Activated CD8-positive, alpha-beta T cell treated with anti-CD3 and anti-CD28 coated beads for 36 hours (primary cell): ENCODE measurements at regions not wholly inside any gene's neighbourhood (a gene's known extent, or its start where the extent isn't known, plus 50 kb on each side); places are given as distances from the start of the nearest gene placed in this dataset.

Experiments
- ATAC-seq: fragments of 200-7000 bp; cut with Tn5 transposase; one replicate; pipeline ENCODE4 v1.10.0; 2021; ENCODE audit warnings: mild to moderate bottlenecking, moderate library complexity
- CTCF ChIA-PET: fragments of 350-600 bp; sonication (Branson Sonifier 250); formaldehyde crosslinking; loops from one replicate; lab custom pipeline; 2021; ENCODE audit warnings: antibody characterized with exemption; lab: Charles Lee
- POLR2A ChIA-PET: fragments of 350-600 bp; sonication (Branson Sonifier 250); formaldehyde crosslinking; loops from one replicate; lab custom pipeline; 2021; ENCODE audit warnings: antibody characterized with exemption; lab: Charles Lee
- DNase-seq: peaks from one replicate; pipeline ENCODE4 v3.0.0-alpha.2; 2020
- H3K27ac Mint-ChIP-seq: one replicate; pipeline ENCODE4 v1.8.0; 2021; ENCODE audit warnings: mild to moderate bottlenecking, mixed read lengths
- H3K27me3 Mint-ChIP-seq: one replicate; pipeline ENCODE4 v1.8.0; 2021; ENCODE audit warnings: mixed read lengths
- H3K36me3 Mint-ChIP-seq: one replicate; pipeline ENCODE4 v1.8.0; 2021; ENCODE audit warnings: low read depth, mixed read lengths
- H3K4me1 Mint-ChIP-seq: one replicate; pipeline ENCODE4 v1.8.0; 2021; ENCODE audit warnings: low read depth, mixed read lengths
- H3K4me3 Mint-ChIP-seq: one replicate; pipeline ENCODE4 v1.8.0; 2021; ENCODE audit warnings: mild to moderate bottlenecking, moderate library complexity, mixed read lengths
- H3K9me3 Mint-ChIP-seq: one replicate; pipeline ENCODE4 v1.8.0; 2021; ENCODE audit warnings: mixed read lengths
- CTCF ChIP-seq: fragments of 200-600 bp; IDR thresholded peaks from one replicate; pipeline ENCODE4 v1.8.0; 2022; ENCODE audit warnings: antibody characterized with exemption, mild to moderate bottlenecking
- intact Hi-C: fragments of 100-400 bp; cut with micrococcal nuclease; formaldehyde crosslinking; loops from one replicate; pipeline ENCODE4 v1.10.0; 2022

GRCh38 chr11:70711911-70712185 is 313.5 kb downstream of the CTTN start:
- DNase-seq: no peak

GRCh38 chr11:70712471-70712870 is 314.1 kb downstream of the CTTN start:
- ATAC-seq: no peak
- no peaks in the 10 kb centered on the region for H3K36me3 Mint-ChIP-seq
- TF ChIP-seq CTCF: no peak
- no peak for DNase-seq
- intact Hi-C loops: no loop called here
- CTCF ChIA-PET: no interaction called here
- no peaks in the 10 kb centered on the region for H3K9me3 Mint-ChIP-seq
- no peak overlapping the region for H3K4me3 Mint-ChIP-seq
- POLR2A ChIA-PET: no interaction called here
- no peaks in the 10 kb centered on the region for H3K4me1 Mint-ChIP-seq
- H3K27ac Mint-ChIP-seq: no peak overlapping the region
- H3K27me3 Mint-ChIP-seq: peaks cover 11% of the 10 kb centered on the region

More at GRCh38 chr11:70711911-70712185, 313.5 kb downstream of the CTTN start:
- peaks cover 7% of the 10 kb centered on the region for H3K27me3 Mint-ChIP-seq
- no peak overlapping the region for H3K27ac Mint-ChIP-seq
- CTCF ChIA-PET: no interaction called here
- no peaks in the 10 kb centered on the region for H3K36me3 Mint-ChIP-seq
- POLR2A ChIA-PET: no interaction called here
- H3K4me1 Mint-ChIP-seq: no peaks in the 10 kb centered on the region
- no peak for ATAC-seq
- no peaks in the 10 kb centered on the region for H3K9me3 Mint-ChIP-seq
- H3K4me3 Mint-ChIP-seq: no peak overlapping the region
- intact Hi-C loops: no loop called here
- TF ChIP-seq CTCF: no peak

- ChIA-PET POLR2A (no interaction called here), CTCF (no interaction called here)
- no peak for TF ChIP-seq CTCF
- H3K4me3 Mint-ChIP-seq: no peak overlapping the region
- intact Hi-C loops: no loop called here
- no peak overlapping the region for H3K27ac Mint-ChIP-seq
- H3K9me3 Mint-ChIP-seq: no peaks in the 10 kb centered on the region
- no peaks in the 10 kb centered on the region for H3K36me3 Mint-ChIP-seq
- no peak for DNase-seq
- H3K4me1 Mint-ChIP-seq: no peaks in the 10 kb centered on the region
- H3K27me3 Mint-ChIP-seq: peaks cover 12% of the 10 kb centered on the region
- no peak for ATAC-seq
Observed at GRCh38 chr11:70713086-70713835, 314.9 kb downstream of the CTTN start.

GRCh38 chr11:70713988-70714665 is 315.8 kb downstream of the CTTN start:
- no peaks in the 10 kb centered on the region for H3K36me3 Mint-ChIP-seq
- intact Hi-C loops: no loop called here
- H3K27me3 Mint-ChIP-seq: peaks cover 12% of the 10 kb centered on the region
- no peaks in the 10 kb centered on the region for H3K9me3 Mint-ChIP-seq
- ChIA-PET CTCF (no interaction called here), POLR2A (no interaction called here)
- H3K4me3 Mint-ChIP-seq: no peak overlapping the region
- no peaks in the 10 kb centered on the region for H3K4me1 Mint-ChIP-seq
- no peak for TF ChIP-seq CTCF
- DNase-seq (no peak), ATAC-seq (no peak)
- H3K27ac Mint-ChIP-seq: no peak overlapping the region

- Mint-ChIP-seq H3K27ac (no peak overlapping the region), H3K36me3 (no peaks in the 10 kb centered on the region), H3K27me3 (peaks cover 12% of the 10 kb centered on the region), H3K4me1 (no peaks in the 10 kb centered on the region), H3K4me3 (no peak overlapping the region), H3K9me3 (no peaks in the 10 kb centered on the region)
- TF ChIP-seq CTCF: no peak
- ATAC-seq: no peak
- DNase-seq: no peak
- POLR2A ChIA-PET: no interaction called here
- intact Hi-C loops: no loop called here
- CTCF ChIA-PET: no interaction called here
Observed at GRCh38 chr11:70715166-70715951, 317.0 kb downstream of the CTTN start.
